ENCODE measurements at regions not wholly inside any gene's neighbourhood (a gene's known extent, or its start where the extent isn't known, plus 50 kb on each side); places are given as distances from the start of the nearest gene placed in this dataset.

GRCh38 chr9:78566948-78567675, 270.2 kb downstream of the PSAT1 start:
- no peak for DNase-seq (ENCODE audit: low spot score)

- no peak for DNase-seq (ENCODE audit: low spot score)
Observed at GRCh38 chr9:78567693-78568092, 270.8 kb downstream of the PSAT1 start.

- no peak for DNase-seq (ENCODE audit: low spot score)
Observed at GRCh38 chr9:78568774-78569173, 271.8 kb downstream of the PSAT1 start.

DNA sequence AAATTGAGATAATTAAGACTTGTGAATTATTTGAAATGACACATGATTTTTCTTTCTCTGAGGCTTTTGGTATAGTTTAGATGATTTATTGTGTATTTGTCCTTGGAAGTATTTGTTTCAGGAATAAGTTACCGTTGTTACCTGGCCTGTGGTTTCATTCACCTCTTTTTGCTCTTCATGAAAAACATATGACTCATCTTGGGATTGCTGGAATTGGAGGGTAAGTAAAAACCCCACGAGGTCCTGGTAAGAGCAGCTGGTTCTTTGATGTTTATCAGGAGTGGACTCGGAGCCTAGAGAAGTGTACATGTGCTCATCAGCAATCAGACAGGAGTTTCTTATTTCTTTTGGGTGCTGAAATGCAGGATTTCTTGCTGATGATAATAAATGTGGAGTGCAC, 275.3 kb downstream of the PSAT1 start:
- DNase-seq (ENCODE audit: low spot score), result no peak

- DNase-seq (ENCODE audit: low spot score), result no peak
Observed at GRCh38 chr9:78573205-78573604, 276.3 kb downstream of the PSAT1 start.

DNA sequence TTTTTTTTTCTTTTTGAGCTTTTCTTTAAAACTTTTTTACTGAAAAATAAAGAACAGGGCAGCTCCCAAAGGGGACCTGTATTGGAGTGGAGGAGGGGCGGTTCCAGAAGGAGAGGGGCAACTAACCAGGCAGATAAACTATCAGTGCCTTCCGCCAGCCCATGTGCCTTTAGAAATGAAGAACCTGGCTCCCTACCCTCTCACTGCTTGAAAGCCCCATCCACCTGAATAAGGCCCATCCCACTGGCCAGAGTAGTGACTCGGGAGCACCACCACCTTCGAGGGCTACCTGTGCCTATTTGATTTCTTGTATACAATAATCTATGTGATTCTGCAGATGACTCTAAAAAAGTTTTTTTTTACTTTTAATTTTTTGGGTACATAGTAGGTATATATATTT, 276.7 kb downstream of the PSAT1 start:
- DNase-seq (ENCODE audit: low spot score), result no peak

DNA sequence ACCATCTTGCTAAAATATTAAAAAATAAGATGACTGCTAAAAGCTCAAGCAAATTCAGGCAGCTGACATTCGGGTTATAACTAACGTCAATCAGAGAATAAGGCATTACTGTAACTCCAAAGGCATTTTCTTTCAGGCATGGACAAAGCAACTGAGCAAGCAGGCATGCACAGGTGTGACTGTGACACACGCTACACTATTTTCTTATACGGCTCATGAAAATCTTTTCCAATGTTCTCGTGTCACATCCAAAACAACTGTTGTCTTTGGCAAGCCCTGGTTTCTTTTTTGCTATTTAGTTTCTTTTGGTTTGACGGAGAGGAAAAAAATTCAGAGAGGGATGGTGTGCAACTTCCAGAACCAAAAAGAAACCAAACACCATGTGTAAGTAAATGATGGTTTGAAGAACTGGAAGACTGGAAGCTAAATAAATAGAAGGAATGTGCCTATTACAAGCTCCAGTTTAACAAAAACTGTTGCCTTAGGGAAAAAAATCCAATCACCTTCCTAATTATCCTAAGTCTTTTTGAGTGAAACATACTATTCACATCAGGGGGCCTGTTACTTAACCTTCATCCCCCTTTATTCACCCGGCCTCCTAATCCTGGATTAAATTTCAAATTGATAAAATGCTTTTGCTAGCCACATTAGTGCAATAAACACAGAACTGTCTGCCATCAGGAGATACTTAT, 277.6 kb downstream of the PSAT1 start:
- DNase-seq (ENCODE audit: low spot score), result no peak

DNA sequence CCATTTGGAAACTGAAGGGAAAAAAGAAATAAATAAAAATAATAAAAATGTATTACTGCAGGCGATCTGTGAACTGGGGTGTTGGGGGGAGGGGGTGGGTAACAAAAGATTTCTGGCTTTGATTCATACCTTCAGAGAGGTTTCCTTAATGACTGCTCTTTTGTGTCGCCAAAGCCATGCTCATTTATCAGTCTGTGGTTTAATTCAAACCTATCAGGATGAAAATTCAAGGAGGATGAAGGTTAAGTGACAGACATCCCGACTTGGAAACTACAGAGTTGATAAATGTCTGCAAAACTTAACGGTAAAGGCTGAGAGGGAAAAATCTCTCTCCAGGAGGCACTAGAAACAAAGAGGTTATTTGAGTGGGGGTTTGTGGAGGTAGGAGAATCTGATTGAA, 278.2 kb downstream of the PSAT1 start:
- no peak for DNase-seq (ENCODE audit: low spot score)

DNA sequence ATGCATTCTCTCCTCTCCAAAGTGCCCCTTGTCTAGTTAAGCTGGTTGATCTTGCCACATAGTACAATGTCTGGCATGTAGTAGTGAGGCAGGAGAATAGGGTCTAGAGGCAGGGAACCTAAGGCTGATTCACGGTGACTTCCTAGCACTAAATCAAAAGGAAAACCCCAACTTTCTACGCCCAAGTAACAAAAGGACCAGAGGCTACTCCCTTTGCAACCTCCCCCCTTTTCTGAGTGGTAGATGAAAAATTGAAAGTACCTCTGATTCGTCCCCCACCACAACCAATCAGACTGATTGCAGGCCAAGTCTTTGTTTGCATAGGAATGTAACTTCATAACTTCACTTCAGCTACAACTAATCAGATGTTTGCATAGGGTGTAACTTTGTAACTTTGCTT, 278.8 kb downstream of the PSAT1 start:
- DNase-seq (ENCODE audit: low spot score), result peak; percentile 15

- DNase-seq (ENCODE audit: low spot score), result peak; percentile 10
Observed at GRCh38 chr9:78577156-78577906, 280.4 kb downstream of the PSAT1 start.

- DNase-seq (ENCODE audit: low spot score), result no peak
Observed at GRCh38 chr9:78578072-78578471, 281.1 kb downstream of the PSAT1 start.

DNA sequence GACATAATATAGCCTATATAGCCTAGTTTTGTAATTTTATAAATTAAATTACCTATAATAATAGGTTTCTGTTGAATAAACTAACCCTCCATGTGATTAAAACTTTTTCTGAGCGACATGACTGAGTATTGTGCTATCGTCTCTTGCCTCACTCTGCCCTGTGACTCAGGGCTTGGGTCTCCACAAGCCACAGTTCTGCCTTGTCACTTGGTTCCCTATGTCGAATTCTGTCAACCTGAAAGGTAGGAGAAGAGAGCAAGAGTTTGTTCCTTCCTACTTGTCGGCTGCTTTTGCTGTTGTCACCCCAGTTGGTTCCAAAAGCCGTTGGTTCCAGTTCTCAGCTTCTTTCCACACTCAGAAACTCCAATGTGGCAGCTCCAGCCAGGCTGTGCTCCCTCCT, 285.9 kb downstream of the PSAT1 start:
- no peak for DNase-seq (ENCODE audit: low spot score)

- DNase-seq (ENCODE audit: low spot score), result no peak
Observed at GRCh38 chr9:78584589-78584988, 287.7 kb downstream of the PSAT1 start.

DNA sequence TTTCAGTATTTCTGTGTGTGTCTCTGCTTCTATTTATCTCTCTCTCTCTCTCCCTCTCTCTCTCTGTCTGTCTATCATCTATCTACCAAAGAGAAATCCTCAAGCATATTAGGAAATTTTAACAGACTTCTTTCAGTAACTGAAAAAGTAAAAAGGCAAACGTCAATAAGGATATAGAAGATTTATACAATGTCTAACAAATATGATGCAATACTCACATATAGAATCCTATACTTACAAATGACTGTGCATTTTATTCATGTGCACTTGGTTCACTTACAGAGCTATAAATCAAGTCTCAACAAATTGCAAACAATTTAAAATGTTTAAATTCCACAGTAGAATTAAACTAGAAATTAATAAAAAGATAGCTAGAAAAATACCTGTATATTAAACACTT, 289.0 kb downstream of the PSAT1 start:
- DNase-seq (ENCODE audit: low spot score), result no peak

DNA sequence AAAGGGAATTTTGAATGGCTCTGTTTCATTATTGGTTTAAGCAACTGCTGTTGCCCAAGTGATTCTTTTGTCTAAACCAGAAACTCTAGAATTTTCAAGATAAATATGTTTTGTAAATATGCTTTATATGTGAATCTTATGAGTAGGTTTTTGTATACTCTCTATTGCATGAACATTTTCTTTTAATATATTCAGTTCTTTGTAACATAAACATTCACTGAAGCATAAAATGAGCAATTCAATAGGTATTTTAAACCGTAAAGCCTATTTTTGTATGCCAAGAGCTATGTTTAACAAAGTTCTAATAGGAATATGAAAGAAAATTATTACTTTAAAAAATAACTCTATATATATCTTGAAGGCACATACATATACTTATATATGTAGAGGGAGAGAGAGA, 293.1 kb downstream of the PSAT1 start:
- no peak for DNase-seq (ENCODE audit: low spot score)

DNA sequence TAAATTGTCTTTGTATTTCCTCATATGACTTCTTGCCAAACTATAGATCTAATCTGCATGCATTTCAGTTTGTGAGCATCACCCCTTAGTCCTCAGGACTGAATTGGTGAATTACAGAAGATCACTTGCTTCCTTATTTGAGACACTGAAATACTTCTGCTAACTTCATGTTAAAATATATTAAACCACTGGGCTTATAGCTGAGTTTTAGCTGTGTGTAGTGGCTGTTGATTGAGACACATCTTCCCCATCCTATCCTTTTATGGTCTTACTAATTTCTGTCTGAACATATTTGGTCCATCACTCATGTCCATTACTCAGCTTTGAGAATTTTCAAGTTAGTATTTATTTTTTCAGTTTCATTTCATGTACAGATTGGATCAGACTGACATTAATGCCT, 295.9 kb downstream of the PSAT1 start:
- no peak for DNase-seq (ENCODE audit: low spot score)

GRCh38 chr9:78595200-78595945, 298.4 kb downstream of the PSAT1 start:
- no peak for DNase-seq (ENCODE audit: low spot score)

GRCh38 chr9:78596346-78596745, 299.4 kb downstream of the PSAT1 start:
- DNase-seq (ENCODE audit: low spot score), result no peak

DNA sequence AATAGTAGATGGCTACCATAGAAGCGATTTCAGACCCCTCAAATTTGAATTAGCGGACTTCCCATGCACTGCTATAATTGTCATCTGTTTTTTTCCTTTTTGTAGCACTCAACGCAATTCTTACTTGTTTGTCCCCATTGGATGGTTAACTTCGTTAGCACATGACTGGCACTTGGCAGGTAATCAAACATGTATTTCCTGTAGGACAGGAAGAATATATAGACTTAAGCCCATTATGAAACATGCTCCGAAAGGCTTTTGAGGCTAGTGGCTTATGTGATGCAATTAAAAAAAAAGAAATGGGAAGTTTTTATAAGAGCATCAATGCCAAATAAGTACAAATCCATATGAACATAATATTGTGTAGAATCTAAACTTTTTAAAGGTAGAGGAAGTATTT, 301.2 kb downstream of the PSAT1 start:
- no peak for DNase-seq (ENCODE audit: low spot score)

- no peak for DNase-seq (ENCODE audit: low spot score)
Observed at GRCh38 chr9:78599926-78600325, 303.0 kb downstream of the PSAT1 start.

GRCh38 chr9:78601957-78602565, 305.1 kb downstream of the PSAT1 start:
- peak; percentile 47 for DNase-seq (ENCODE audit: low spot score)
